ENCODE measurements at regions not wholly inside any gene's neighbourhood (a gene's known extent, or its start where the extent isn't known, plus 50 kb on each side); places are given as distances from the start of the nearest gene placed in this dataset.

DNA sequence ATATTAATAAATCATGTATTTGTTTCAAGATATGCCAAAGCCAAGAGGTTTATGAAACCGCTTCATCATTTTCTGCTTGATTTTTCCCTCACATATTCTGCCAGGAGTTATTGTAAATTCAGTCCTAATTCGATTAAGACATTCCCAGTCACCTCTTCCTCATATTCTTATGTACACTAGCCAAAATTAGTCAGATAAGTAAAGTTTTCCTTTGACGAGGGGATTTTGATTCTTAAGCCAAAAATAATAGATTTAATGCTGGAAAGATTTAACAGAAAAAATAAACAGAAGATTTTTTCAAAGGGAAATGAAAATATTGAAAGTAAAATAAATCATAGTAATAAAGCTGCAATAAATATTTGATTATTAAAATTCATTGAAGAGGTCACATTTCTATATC, 51.0 kb upstream of the VEGFC start:
- no peak for DNase-seq

DNA sequence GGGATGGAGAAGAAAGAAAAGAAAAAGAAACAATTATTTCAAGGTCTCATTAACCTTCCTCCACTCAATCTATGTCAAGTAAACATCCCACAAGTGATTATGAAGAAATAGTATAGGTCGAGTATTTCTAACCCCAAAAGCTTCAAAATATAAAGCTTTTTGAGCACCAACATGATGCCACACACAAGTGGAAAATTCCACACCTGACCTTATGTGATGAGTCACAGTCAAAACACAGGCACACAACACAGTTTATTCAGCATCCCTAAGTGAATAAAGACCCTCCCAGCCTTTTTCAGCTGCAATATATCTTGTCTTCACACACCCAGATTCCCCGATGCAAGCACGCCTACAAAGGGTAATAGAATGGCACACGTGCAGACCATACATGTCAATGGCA, 51.7 kb upstream of the VEGFC start:
- DNase-seq = no peak

DNA sequence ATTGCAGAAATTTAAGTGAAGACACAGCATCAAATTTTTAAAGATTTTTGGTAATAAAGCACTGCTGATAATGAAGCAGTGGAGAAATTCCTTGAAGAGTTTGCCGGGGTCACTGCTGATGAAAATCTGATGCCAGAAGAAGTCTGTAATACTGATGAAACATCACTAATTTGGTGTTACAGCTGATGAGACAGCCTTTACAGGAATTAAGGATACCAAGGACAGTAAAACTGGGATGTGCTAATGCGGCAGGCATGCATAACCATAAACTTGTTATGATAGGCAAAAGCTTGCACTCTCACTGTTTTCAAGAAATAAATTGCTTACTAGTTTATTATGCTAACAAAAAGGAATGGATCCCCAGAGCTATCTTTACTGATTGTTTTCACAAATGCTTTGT, 52.9 kb upstream of the VEGFC start:
- no peak for DNase-seq

DNA sequence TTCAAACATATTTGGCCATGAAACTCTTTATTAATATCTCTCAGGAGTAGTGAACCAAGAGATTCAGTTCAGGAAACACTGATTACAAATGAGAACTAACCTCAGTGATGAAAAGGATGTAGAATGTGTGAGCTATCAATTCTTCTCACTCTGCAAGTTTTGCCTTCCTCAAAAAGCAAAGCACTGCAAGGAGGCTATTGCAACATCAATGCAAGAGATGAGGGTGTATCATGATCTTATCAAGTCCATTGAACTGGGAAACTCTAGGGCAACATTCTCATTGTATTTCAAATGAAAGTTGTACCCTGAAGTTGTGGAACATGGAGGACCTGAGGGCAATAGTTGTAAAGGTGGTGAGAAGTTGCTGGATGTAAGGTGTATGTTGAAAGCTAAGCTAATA, 56.4 kb upstream of the VEGFC start:
- no peak for DNase-seq

DNA sequence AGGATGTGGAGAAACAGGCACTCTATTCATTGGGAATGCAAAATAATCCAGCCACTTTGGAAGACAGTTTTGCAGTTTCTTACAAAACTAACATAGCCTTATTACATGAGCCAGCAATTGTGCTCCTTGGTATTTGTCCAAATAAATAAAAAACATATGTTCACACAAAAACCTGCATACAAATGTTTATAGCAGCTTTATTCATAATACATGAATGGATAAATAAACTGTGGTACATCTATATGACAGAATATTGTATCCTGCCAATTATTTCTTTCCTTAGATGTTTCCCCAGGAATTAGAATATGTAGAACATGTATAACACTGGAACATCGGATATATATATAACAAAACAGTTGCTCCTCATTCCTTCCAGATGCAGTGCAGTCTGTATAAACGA, 57.7 kb upstream of the VEGFC start:
- no peak for DNase-seq

DNA sequence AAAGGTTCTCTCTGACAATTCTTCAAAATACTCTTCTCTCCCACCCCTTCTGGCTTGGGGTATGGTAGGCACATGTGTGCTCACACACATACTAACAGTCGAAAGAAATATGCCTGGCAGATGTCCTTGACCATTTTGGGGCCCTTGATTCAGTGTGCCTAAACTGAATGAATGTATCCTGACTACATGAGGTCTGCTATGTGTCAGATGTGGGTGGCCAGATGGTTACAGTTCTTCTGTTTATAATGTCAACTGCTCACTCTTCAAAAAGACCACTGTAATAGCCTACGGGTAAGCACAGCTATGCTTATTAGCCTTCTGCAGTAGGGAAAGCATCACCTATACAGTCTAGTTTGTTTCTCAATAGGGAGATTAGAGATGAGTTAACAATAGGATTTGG, 63.7 kb upstream of the VEGFC start:
- no peak for DNase-seq

DNA sequence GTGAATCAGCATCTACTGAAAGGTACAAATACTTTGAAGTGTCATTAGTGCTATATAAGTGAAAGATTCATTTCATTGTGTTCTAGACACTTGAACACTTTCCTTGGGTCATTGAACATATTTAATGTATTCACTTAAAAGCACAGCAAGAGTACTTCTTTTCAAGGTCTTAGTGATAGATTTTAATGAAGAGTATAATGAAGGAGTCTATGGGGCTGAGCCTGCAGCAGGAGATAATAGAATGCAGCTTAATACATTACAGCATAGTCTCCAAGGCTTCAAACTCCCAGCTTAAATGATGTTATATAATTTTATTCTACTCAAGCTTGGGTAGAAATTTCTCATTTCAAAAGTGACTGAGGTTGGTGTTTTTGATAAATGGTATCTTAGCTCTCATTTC, 66.1 kb upstream of the VEGFC start:
- DNase-seq = no peak

DNA sequence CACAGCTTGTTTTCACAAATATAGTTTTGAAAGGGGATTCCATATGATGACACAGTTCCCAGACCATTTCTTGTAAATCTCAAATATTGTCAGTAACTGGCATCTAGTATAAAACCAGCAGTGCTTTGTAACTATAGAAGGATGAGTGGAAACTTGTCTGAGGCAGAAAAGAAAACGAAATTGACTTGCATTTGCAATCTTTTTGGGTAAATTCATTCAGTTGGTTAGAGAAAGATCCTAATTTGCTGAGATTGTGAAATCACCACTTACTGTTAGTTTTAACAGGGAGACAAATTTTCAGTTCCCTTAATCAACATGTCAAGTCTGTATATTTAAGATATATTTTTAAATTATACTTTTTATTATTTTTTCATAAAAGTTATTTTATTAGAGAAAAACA, 71.5 kb upstream of the VEGFC start:
- no peak for DNase-seq

DNA sequence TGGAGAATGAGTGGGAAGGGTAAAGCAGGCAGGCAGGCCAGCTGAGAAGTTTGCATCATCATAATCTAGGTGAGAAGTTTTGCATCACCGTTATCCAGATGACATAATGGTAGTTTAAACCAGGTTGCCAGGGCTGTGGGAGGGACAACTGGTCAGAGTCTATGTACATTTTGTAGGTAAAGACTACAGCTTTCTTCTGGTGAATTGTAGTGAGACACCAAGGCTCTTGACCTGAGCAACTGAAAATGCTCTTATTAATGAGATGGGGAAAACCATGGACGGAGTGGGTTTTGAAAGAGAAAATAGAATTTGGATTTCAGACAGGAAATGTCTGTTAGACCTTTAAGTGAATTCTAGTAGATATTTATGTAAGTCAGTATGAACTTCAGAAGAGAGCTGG, 76.0 kb upstream of the VEGFC start:
- DNase-seq = no peak

DNA sequence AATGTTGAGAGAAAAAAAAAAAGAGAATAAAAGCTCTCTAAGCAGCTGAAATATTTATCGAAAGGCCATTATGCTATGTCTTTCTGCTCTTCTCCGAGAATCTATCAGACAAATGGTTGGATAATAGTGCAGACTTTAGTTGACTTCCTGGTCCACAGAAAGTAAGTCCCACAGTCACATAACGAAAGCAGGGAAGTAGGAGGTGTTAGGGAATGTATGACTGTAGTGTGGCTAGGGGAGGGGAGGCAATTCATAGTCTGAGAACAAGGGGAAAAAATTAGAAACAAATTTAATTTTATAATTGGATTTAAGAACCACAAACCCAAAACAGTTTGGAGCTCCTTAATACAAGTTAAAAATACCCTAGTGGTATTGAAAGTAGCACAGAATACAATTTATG, 79.7 kb upstream of the VEGFC start:
- no peak for DNase-seq

DNA sequence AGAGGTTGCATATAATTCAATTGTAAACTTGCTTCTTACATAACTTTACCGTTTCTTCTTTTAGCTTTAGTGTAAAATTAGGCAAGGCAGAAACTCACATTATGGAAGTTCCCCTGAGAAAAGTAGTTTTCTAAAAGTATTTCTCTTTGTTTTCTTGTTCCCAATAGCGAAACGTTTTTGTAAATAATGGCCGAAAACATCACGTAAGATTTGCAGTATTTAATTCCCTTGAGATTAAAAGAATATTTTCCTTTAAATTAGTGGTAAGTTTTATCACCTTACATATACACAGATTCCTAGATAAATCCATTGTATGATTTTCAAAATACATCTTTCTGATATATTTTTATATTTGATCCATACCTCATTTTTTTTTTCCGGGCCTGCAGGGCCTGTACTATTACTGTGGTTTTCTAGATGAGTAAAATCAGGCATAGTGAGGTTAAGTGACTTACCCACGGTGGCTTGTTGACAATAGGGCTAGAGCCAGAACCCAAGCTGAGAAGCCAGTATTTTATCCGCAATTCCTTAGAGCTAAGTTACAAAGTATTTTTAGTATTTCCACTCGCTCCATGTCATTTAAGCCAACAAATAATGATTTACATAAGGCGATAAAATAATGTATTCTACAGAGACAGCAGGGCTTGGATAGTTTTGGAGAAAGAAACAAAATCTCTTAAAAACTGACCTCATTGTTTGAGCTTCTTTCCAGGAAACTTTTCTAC, 82.2 kb upstream of the VEGFC start:
- peak; percentile 76 for DNase-seq

DNA sequence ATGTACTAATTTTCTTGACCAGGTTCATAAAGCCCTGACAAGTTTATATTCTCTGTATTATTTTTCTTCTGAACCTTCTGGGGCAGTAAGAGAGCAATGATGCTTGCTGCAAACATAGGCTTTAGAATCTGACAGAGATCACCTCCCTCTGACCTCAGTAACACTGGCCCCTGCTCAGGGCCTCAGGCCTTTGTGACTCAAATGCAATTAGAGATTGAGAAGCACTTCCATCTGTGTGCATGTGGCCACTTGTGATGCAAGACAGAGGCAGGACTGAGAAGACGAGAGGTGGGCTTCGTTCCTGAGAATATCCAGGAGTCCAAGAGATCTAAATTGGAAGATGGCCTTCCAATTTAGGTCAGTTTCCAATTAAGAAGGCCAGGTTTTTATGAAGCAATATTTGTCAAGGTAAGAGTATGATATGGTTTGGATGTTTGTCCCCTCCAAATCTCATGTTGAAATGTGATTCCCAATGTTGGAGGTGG, 82.8 kb upstream of the VEGFC start:
- DNase-seq = no peak

DNA sequence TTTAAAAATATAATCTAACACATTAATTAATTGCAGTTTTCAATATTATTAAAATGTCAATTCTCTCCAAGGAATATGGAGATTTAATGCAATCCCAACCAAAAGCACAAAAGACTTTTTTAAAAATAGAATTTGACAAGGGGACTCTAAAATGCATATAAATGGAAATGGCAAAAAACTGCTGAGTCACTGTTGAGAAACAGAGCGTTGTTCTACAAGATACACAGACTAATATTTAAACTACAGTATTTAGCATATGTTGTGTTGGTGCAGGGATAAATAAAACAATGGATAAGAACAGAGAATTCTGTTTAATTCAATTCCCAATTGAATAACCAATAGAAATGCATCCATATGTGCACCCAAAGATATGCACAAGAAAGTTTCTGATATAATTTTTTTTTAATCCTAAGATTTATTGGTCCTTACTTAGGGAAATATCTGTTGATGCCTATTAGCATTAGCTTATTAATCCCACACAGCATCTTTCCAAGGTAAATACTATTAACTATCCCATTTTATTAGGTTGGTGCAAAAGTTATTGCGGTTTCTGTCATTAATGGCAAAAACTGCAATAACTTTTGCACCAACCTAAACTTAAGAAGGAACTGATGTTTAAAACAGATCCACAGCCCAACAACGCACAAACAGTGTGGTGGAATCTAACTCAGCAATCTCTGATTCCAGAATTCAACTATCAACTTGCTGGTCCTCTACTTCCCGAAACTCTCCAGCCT, 86.8 kb upstream of the VEGFC start:
- DNase-seq = no peak

DNA sequence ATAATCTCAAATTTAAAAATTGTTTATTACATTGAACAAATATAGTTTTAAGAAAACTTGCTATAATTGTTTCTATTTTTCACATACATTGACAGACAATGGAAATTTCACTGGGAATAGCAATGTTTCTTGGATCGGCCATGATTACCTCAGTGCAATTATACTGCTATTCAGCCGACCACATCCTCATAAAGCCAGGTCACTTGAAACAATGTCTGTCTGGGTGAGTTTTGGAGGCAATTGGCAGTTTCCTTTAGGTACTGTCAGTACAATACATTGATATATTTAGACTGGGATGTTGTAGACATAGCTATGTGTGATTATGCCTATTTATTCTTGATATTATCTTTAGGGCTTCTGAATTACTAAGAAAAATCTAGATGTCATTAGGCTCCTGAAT, 89.5 kb upstream of the VEGFC start:
- DNase-seq = no peak

DNA sequence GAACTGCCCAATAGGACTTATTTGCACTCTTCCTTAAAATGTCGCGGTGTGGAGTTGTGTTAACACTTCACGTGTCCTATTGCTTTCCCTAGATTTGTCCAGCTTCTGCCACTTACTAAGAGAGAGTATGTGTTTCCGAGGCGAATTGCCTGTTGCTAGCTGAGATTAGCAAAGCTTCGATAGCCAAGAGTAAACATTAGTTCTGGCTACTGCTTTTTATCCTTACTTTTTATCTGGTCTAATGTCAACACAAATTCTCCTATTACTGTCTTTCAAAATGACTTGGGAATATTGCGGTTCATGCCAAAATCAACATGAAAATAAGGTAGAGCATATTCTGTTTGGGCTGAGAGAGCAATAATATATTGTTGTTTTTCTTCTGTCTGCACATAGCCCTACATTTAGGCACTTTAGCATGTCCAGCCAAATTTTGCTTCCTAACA, 90.4 kb upstream of the VEGFC start:
- no peak for DNase-seq

DNA sequence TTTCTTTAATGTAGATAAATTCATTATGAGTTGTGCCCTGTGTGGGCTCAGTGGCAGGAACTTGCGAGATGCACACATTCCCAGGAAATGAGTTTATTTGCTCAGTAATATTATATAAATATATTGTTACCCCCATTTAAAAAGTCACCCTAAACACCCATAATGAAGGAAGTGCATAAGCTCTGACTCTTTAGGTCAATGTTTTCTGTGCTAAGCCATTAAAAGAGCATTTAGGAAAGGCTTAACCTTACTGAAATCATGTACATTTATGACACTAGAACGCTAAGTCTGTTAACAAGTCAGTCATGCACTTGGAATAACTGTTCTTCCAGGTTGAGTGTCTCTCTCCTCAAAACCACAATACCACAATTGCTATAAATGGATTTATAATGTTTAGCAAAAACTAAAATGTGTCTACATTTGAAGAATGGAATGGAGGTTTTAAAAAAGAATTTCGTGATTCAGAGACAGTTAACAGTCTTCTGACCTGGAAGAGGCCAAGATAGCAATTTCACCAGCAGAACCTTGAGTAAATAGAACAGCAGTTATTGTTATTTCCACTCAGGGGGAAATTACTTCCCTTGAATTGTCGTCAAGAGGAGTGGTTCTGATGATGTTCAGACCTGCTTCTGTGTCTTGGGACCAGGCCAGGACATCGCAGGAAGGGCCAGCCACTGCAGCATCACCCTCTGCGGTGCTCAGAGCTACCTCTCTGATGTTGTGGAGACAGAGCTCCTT, 91.1 kb upstream of the VEGFC start:
- DNase-seq = no peak

DNA sequence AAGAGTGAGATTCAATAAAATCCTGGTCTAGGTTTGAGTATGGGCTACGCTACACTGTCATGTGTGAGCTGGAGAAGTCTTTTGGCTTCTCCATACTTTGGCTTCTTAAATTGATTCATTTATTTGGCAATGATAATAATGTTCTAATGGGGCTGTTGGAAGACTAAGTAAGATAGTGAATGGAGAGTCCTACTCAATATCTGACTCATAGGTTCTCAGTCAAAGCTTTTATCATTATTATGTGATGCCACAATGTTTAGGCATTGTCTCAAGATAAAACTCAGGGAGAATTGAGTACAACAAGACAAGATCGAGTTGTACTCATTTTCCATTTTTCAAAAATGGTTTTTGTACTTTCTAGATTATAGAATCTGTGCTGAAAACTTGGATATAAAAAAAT, 92.5 kb upstream of the VEGFC start:
- DNase-seq = no peak

DNA sequence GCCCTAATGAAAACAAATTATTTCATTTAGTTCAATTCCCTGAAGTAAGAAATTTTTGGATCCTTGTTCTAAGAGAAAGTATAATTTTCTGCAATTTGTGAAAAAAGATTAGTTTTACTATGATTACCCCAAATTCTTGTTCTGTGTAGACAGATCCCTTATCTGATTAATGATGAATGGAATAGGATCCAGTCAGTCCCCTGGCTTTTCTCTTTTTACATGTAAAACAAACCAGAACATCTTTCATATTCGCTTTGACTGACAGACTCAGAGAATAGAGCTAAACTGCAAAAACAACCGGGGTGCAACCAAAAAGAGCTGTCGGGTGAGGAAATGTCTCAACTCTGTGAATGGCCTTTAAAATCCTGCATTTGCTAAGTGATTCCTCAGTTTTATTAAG, 93.4 kb upstream of the VEGFC start:
- no peak for DNase-seq

DNA sequence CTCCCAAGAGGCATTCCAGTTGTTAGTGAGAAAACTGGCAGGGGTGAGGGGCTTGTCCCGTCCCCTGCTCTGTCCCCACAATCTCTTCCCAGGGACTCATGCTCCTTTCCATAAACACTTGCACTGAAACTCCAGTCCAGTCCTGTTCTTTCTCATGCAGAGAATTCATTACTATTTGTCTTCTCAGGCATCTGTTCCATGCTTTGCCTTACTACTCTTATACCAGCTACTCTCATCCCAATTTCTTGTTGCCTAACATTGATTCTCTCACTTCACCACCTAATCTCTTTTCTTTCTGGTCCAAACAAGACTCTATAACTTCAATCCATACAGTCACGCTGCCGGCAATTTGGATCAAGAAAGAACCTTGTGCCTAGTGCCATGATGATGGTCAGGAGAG, 97.1 kb upstream of the VEGFC start:
- no peak for DNase-seq

DNA sequence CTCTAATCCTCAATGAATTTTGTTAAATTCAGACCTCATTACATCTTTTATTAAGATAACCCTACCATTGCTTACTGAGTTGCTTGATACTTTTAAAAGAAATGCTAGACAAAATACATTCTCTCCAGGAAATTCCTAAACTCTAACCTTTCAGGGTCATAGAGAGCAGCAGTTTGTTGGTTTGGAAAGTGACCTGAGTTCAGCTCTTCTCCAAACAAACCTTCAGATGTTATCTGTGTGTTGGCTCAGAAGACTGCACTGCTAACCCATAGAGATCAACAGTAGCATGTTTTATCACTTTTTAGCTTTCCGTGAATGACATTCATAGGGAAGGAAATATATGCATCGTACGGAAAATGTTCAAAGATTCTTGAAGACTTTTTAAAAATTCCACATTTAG, 101.8 kb upstream of the VEGFC start:
- DNase-seq = no peak

DNA sequence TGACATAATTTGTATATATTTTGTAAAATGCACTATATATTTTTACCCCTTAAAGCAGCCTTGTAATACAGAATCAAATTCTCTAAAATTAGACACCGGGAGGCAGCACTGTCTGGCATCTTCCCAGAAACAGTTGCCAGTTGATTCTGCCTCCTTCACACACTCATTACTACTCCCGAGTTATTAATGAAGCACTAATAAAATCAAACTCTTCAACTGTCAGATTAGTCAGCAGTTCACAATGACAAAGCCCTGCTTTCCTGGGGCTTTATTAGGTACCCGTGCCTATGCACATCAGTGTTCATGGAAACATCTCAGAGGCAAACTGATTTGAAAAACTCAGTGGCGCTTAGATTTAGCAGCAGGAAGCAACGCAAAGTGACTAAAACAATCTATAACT, 103.5 kb upstream of the VEGFC start:
- no peak for DNase-seq

DNA sequence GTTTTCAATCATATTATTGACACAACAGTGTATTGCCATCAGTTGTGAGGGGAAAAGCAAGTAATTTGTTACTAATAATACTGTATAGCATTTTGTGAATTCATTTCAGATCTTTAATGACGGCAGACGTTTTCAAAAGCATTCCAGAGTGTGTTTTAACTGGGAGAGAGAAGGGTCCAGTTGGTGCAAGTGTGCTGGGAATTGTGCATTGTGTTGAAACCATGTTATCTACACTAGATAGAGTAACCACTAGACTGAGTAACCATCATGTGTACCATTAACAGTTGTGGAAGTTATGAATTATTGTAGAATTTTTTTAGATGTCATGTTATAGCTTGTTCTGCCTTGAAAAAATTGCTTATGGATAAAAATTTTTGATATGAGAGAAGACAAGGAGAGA, 104.5 kb upstream of the VEGFC start:
- no peak for DNase-seq

DNA sequence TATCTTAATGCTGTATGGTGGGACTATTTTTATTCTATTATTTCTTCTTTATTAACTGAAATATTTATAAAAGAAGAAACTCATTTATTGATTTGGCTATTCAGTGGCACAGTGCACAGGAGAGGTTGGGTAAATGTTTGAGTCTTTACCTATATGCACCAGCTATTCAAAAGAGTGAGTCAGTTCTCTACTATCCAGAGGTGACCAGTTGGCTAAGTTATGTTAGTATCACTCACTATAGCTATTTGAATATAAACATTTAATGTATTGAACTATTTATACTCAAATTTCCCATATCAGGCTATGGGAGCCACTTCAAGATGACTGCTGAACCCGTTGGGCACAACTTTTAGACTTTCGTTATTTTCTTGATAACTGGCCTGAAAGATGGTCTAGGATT, 106.1 kb upstream of the VEGFC start:
- no peak for DNase-seq

Data from muscle of arm (tissue), 1 donor.